ENCODE measurements at regions not wholly inside any gene's neighbourhood (a gene's known extent, or its start where the extent isn't known, plus 50 kb on each side); places are given as distances from the start of the nearest gene placed in this dataset.

DNA sequence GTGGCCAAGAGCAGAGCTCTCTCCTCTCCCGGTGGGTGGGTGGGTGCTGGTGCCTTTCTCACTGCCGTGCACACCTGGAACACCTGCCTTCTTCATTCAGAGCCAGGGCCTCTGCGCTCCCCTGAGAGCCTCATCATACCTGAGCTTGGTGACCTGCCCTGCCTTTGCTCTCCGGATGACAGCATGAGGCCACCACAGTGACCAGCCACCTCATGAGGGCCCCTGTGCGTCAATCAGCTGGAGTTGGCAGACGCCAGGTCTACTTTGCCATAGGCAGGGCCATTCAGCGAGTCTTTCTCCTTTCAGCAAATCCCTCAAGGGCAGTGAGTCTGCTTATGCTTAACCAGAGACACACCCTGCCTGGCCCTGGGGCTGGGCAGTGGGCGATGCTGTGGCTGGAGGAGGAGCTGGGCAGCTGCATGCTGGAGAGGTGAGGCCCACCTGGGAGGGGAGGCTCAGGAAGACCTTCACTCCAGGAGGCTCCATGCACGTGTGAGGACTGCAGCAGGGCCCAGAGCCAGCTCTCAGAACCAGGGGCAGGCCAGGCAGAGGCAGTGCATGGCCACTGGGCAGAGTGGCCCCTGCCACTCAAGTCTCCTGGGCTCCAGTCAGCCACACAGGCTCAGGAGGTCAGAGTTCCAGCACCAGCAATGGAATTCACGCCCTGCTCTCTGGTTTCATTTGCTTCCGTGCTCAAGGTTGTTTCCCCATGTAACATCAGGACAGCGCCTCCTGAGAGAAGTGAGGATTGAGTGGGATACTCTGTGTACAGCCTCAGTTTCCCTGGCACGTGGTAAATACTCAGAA lies 417.5 kb upstream of the MYT1L start:
- TF ChIP-seq POLR2A (IDR thresholded peaks at IDR 0.05) (no peak), EP300 (IDR thresholded peaks at IDR 0.05) (no peak)
- TF ChIP-seq, protein P1, sequence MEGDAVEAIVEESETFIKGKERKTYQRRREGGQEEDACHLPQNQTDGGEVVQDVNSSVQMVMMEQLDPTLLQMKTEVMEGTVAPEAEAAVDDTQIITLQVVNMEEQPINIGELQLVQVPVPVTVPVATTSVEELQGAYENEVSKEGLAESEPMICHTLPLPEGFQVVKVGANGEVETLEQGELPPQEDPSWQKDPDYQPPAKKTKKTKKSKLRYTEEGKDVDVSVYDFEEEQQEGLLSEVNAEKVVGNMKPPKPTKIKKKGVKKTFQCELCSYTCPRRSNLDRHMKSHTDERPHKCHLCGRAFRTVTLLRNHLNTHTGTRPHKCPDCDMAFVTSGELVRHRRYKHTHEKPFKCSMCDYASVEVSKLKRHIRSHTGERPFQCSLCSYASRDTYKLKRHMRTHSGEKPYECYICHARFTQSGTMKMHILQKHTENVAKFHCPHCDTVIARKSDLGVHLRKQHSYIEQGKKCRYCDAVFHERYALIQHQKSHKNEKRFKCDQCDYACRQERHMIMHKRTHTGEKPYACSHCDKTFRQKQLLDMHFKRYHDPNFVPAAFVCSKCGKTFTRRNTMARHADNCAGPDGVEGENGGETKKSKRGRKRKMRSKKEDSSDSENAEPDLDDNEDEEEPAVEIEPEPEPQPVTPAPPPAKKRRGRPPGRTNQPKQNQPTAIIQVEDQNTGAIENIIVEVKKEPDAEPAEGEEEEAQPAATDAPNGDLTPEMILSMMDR (IDR thresholded peaks at IDR 0.05), result no peak
